NCI-H146 treated with DMSO at 0.1 percent for 48 hours (cell line): ENCODE measurements at regions not wholly inside any gene's neighbourhood (a gene's known extent, or its start where the extent isn't known, plus 50 kb on each side); places are given as distances from the start of the nearest gene placed in this dataset.
"Not testable (repeated sequence)": the region's sequence is repeated elsewhere in the genome, so short reads cannot be mapped to it uniquely, and the experiment has no call there.

ENCODE experiments used
- DNase-seq: peaks from one replicate; lab custom pipeline; 2025; ENCODE audit not compliant: unreplicated experiment; lab: John Stamatoyannopoulos, UW

DNA sequence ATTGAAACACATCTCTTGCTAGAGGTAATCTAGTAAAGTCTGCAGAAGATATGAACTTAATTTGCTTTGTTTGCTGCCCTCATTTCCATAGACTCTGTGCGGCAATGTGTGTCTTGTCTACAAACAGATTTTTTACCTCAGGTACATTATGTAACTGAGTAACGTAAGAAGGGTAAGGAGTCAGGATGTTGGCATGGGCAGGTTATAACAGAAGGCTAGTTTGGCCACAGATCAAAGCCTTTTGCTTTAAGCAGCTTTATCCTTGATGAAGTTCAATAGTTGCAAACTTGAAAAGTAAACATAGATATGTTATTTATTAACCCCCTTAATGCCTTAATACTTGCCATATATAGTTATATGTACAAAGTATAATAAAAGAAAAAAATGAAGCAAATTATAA, 391.6 kb upstream of the FKBP1C start:
- DNase-seq, result no peak

DNA sequence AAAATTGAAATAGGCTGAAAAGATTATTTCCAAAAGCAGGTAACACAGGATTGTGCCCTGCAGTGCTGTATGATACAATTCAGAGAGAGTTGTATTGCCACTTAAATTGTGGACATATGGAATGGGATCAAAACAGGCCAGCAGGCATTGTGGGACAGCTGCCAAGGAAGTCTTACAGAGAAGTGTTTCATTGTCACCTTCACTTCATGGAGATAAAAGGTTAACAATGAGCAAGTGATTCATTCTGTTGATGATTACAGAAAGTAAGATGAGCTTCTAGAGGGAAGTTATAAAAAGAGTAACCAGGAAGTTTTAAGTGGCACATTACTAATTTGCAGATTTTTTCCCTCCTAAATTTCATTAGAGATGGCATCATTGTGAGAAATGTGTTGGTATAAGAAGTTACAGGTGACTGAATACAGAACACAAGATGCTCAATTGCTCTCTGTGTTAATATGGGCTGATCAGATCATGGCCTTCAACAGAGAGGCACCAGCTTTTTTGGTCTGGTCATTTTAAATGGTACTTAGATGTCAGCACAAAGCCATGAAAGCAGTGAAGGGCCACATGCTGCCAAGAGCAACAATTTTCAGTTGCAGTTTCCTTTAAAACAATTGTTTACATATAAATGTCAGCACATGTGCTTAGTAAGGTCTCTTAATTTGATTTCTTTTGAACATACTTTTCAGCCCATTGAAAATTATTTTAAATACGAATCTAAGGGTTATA, 402.5 kb upstream of the FKBP1C start:
- DNase-seq, result peak; percentile 16

DNA sequence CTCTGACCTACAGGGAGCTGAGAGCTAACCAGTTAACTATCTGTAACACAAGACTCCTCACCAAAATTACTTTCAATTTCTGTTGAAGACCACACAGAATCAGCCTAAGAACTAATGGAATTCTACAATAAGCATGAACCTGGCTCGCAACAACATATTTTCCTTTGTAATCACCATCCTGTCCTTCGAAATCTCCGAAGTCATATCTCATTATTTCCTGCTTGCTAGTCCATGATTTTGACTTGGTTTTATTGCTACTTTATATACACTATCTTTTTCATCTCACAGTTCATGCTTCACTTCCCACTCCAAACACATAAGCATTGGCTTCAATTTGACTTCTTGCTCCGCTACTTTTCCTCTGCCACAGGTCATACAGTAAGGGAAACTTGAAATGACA, 405.8 kb upstream of the FKBP1C start:
- DNase-seq, result no peak

DNA sequence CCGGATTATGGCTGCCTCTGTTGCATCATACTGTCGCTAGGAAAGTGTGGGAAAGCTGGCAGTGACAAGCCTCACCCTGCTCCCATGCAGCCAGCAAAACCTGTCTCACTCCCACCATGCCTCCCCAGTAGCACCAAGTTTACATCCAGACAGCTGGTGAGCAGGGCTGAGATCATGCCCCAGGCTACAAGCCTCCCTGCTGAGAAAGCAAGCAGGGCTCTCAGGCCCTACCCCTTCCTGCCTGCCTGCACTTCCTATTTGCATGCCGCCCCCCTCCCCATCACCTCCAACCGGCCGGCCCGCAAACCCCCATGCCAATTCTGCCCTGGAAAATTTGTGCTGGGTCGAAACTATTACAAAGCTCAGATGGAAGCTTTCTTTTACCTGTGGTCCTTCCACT, 408.2 kb upstream of the FKBP1C start:
- DNase-seq, result peak; percentile 50

DNA sequence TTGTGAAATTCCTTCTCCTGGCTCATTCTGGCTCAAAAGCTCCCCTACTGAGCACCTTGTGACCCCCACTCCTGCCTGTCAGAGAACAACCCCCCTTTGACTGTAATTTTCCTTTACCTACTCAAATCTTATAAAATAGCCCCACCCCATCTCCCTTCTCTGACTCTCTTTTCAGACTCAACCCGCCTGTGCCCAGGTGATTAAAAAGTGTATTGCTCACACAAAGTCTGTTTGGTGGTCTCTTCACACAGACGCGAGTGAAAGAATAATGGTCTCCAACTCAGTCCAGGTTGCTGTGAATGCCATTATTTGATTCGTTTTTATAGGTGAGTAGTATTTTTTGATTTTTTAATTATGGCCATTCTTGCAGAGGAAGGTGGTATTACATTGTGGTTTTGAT, 414.1 kb upstream of the FKBP1C start:
- no peak for DNase-seq

DNA sequence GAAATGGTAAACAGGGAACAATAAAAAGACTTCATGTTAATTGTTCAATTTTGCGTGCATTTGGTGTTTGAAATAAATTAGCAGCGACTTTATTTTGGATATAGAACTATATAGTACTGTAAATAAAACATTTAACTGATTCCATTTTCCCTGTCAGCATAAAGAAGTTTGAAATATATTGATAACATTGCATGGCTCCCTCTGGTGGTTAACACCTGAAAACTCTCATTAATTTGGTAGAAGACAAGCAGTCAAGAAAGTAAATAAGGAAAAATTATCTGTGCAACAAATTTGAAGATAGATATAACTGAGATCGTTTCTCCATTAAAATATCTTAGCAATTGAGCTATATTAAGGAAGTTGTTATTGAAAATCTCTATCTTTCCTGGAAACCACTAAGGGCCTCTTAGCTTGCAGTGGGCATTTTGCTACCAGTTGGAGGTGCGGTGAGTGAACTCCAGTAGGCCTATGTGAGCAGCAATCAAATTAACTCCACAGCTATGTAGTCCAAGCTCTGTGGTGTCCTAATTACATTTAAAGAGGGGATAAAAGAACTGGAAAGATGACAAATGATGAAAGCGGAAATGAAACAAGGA, 435.7 kb upstream of the FKBP1C start:
- DNase-seq, result no peak

DNA sequence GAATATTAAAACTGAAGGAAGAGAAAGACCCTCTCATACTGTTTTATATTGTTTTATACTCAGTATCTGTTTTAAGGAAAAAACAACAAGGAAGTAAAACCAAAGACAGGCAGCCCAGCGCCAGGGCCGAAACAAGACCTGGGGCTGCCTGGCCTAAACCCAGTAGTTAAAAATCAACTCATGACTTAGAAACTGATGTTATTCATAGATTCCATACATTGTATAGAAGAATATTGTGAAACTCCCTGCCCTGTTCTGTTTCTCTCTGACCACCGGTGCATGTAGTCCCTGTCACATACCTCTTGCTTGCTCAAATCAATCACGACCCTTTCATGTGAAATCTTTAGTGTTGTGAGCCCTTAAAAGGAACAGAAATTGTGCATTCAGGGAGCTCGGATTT, 445.1 kb upstream of the FKBP1C start:
- DNase-seq, result not testable (repeated sequence)

DNA sequence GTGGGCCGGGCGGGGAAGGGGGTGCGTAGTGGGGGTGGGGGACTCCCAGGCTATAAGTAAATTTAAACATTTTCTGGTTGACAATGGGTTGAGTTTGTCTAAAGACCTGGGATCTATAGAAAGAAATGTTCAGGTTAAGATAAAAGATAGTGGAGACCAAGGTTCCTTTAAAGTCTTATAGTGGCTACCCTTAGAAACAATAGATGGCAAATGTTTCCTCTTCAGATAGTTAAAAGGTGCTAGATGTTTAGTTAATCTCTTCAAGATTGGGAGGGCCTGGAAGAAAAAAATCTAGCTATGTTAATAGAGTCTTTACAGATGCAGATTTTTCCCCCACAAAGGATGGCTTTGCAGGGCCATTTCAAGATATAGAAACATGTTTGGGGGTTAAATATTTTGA, 446.4 kb upstream of the FKBP1C start:
- DNase-seq, result no peak

DNA sequence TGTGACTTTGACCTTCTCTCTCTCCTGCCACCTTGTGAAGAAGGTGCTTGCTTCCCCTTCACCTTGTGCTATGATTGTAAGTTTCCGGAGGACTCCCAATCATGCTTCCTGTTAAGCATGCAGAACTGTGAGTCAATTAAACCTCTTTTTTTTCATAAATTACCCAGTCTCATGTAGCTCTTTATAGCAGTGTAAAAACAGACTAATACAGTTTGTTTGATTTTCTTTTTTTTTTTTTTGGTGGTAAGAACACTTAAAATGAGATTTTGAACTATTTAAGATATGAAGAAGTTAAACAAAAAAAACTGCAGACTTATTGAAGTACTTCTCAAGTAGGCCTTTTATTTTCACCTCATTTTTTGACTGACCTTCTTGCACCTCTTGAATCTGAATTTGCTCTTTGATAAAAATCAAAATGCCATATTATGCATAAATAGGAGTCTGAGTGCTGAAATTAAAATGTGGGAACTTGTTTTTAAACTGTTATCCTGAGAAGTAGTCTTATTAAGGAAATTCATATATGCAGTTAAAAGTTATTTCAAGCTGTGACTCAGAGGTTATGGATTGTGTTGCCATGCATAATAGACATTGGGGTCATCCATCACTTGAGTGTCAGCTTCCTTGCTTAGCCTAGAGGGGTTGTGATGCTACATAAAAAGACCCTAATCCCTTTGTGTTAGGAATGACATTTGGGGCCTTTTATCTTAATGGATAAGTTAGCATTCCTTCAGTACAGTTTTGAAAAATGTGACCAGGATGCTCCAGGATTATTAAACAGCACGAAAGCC, 447.9 kb upstream of the FKBP1C start:
- DNase-seq, result no peak

DNA sequence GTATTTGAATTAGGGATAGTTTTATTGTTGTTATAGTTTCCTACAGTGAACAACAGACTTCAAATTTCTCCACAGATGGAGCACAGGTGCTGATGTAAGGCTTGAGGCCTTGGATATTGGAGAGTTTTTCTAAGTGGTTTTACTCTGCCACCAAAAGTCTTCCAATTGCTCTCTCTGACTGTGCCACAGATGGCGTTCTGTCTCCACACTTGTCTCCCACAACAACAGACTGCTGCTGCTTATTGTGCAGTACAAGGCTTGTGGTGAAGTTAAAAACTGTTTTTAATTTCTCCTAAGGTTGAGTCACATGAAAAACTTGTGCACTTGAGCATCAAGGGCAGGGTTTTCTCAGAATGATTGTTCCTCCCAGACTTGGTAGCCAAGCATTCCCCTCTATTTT, 460.9 kb upstream of the KHDRBS2 start:
- no peak for DNase-seq

DNA sequence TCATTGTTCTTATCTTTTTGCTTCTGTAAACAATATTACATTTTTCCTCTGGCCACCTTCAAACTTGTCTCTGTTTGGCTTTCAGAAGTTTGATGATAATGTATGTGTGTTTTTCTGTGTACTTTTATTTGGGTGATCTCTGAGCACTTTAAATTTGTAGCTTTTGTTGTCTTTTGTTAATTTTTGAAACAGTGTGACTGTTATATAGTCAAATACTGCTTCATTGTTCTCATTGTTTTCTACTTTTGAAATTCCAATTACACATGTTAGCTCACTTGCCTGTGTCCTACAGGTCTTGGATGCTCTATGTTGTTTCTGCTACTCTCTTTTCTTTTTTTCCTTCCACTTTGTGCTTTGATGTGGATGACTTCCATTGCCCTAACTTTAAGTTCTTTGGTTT, 460.1 kb upstream of the KHDRBS2 start:
- no peak for DNase-seq

DNA sequence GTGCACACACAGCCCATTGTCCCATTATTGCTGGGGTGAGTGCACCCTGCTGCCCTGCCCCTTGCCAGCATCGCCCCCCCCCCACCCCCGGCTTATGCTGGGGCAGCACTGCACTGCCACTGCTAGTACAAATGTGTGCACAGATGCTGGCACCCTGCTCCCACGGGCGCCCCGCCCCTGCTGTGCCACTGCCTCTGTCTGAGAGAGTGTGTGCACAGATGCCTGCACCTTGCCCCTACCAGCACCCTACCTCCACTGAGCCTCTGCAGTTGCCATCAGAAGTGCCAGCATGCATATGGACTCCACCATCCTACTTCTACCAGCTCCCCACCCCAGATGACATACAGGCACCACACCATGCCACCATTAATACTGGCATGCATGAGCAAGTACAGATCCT, 454.6 kb upstream of the KHDRBS2 start:
- DNase-seq, result no peak

DNA sequence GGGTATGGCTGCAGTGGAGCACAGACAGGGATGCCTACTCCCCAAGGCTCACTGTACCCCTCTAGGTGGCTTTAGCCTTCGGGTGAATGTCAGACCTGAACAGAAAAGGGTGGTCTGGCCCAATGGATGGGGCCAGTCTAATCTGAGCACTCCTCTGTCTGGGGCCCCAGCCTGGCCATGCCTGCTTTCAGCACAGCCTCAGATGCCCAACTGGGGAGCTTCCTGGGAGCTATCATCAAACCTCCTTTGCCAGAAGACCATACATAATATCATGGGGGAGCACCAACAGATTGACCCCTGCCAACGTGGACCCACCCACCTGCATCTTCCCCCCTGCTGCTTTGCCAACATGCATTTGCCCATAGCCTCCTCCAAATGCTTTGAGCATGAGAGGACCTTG, 454.1 kb upstream of the KHDRBS2 start:
- DNase-seq, result no peak

DNA sequence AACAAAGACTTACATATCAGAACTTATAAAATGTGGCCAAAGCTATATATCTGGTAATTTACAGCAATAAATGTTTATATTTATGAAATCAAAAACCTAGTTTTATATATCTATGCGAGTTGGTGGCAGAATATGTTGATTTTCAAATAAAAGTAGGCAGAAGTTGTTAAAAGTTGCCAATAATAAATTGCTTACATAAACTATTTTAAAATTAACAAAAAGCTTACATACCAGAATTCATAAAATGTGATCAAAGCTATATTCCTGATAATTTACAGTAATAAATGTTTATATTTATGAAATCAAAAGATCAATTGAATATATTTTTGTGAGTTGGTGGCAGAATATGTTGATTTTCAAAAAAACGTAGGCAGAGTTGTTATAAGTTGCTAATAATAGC, 451.8 kb upstream of the KHDRBS2 start:
- no peak for DNase-seq

DNA sequence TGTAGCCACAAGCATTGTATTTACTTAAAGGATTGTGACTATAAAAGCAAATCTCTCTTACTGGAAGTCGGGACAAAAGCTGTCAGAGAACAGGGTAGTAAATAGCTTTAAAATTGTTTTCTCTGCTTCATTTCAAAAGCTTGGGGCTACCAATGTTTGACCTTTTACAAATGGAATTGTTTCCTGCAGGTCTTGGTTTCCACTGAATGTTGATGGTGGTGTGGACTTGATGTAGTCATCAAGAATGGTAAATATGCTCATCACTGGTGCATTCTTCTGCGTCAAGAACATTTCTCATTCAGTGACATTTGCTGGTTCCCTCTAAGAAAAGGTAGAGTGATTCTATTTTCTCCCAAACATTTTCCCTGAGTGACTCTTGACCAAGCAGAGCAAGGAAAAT, 435.4 kb upstream of the KHDRBS2 start:
- DNase-seq, result no peak

DNA sequence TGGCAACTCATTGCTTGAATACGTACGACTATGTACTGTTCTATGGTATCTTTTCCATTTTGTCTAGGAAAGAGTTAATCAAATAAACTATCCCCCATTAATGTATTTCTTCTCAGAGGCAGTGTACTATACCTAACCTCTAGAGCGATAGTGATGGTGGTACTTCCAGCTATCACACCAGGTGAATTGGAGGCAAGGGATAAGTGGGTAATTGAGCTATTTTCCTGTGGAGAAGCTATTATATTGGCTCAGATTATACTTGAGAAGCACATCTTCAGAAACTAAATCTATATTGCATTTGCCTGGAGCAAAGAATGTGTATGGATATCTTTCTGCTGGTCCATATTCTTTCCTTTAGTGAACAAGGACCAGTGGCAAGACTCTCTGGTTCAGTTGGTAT, 430.7 kb upstream of the KHDRBS2 start:
- DNase-seq, result no peak

DNA sequence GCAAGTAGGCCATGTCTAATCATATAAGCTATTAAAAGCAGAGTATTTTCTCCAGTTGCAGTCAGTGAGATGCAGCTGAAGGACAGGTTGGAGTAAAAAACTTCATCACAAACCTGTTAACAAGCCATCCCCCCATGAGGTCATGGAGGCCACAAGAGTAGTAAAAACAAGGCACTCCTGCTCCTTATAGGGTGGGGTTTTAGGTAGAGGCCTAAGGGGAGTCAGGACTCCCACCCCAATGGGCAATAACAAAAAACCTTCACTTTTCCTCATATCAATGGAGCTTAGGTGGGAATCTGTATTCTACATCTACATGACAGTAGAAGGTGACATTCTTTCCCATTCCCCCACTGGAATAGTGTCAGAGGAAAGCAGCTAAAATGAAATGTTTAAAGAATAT, 428.1 kb upstream of the KHDRBS2 start:
- no peak for DNase-seq

DNA sequence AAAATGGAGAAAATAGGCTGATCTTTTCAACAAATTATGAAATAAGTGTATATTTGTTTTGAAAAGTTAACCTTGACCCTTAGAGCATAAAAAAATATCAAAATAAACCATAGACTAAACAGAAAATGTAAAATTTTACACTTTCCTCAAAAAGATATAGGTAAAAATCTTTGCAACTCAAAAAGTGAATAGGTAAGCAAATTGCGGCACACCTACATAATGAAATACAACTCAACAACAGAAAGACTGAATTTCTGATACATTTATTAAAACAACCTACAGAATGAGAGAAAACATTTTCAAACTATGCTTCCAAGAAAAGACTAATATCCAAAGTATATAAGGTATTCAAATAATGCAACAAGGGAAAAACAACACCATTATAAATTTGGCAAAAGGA, 425.7 kb upstream of the KHDRBS2 start:
- no peak for DNase-seq

DNA sequence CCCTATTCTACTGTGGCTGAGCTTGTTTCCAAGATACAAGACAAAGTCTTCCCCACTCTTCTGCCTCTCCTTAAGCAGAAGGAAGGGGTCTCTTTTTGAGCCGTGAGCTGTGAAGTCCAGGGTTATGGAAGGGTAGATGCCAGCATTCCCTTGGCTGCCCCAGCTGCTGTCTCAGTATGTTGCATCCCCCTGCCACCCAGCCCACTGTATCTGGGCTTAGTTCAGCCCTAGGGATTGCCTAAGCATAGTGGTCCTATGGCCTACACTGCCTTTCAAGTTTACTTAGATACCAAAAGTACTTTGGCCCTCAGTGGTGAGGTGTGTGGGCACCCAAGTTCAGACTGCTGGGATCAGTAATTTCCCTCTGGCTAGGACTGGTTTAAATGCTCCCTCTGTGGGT, 421.9 kb upstream of the KHDRBS2 start:
- no peak for DNase-seq

DNA sequence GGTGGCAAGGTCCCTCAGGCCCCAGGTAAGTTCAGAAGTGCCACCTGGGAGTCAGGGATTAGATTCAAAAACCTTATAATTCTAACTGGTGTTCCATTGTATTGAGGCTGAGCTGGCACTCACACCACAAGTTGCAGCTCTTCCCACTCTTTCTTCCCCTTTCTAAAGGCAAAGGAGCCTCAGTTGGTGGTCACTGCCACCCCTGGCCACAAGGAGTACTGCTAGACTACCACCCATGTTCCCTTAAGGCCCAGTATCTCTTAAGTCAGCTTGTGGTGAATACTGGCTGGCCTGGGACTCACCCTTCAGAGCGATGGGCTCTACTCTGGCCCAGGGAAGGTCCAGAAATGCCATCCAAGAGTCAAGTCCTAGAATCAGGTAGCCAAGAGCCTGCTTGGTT, 421.1 kb upstream of the KHDRBS2 start:
- no peak for DNase-seq

DNA sequence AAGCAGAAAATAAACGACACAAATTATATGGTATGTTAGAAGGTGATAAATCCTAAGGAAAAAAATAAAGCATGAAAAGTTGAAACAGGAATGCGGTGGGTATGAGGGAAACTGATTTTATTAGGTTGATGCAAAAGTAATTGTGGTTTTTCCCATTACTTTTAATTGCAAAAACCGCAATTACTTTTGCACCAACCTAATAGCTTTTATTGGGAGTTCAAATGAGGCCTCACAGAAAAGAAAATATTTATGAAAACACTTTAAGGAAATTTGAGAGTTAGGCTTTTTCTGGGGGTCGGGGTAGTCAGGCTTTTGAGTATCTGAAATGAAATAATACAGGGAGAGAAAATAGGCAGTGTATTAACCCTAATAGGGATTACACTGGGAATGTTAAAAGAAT, 397.0 kb upstream of the KHDRBS2 start:
- no peak for DNase-seq

DNA sequence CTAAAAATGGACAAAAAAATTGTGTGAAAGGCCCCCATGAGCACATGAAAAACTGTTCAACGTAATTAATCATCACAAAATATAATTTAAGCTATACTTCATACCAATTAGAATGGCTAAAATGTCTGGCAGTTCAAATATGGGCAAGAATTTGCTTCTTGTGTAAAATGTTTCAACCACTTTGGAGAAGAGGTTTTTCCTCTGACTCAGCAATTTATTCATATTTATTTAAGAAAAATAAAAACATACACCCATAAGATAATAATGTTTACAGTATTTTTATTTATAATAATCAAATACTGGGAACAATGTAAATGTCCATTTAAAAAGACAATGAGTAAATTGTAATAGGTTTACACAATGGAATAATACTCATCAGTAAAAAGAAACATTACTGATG, 395.1 kb upstream of the KHDRBS2 start:
- DNase-seq, result no peak
